ENCODE measurements at regions not wholly inside any gene's neighbourhood (a gene's known extent, or its start where the extent isn't known, plus 50 kb on each side); places are given as distances from the start of the nearest gene placed in this dataset.

GRCh38 chr4:176611381-176611780, 181.3 kb downstream of the VEGFC start:
- TF ChIP-seq CTCF (IDR thresholded peaks at IDR 0.05) (no peak), POLR2A (IDR thresholded peaks at IDR 0.05) (no peak)
